Prostate gland (tissue), 2 donors: ENCODE measurements at regions not wholly inside any gene's neighbourhood (a gene's known extent, or its start where the extent isn't known, plus 50 kb on each side); places are given as distances from the start of the nearest gene placed in this dataset.

ENCODE experiments used
- CTCF ChIP-seq, 4 experiments: fragments of 200-600 bp in 2 of 4; fragments of 450-650 bp in 2 of 4; sonication (generic) in 2 of 4; IDR thresholded peaks; 1 replicate in 3 of 4; 2 replicates in 1 of 4; pipeline ENCODE4 v1.5.1; 2016 to 2019; ENCODE audit warnings: antibody characterized with exemption in 4 of 4, mild to moderate bottlenecking in 2 of 4, moderate library complexity in 2 of 4
- POLR2A ChIP-seq: fragments of 450-650 bp; IDR thresholded peaks from one replicate; pipeline ENCODE4 v1.6.1; 2016; ENCODE audit warnings: antibody characterized with exemption, mild to moderate bottlenecking
- POLR2AphosphoS5 ChIP-seq: sonication (generic); formaldehyde crosslinking; IDR thresholded peaks from one replicate; pipeline ENCODE4 v1.6.1; 2017; ENCODE audit warnings: antibody characterized with exemption

GRCh38 chrX:149365552-149365951 is 139.6 kb downstream of the IDS start:
- no peak for TF ChIP-seq CTCF (IDR thresholded peaks at IDR 0.05)
- no peak for TF ChIP-seq POLR2AphosphoS5
- no peak for TF ChIP-seq POLR2A
